ENCODE measurements at regions not wholly inside any gene's neighbourhood (a gene's known extent, or its start where the extent isn't known, plus 50 kb on each side); places are given as distances from the start of the nearest gene placed in this dataset.
"Not testable (repeated sequence)": the region's sequence is repeated elsewhere in the genome, so short reads cannot be mapped to it uniquely, and the experiment has no call there.

GRCh38 chr2:87662316-87663290 lies 85.3 kb upstream of the PLGLB2 start:
- H3K27ac ChIP-seq (ENCODE audit: low read depth, low read length); H3K4me3 ChIP-seq (ENCODE audit: low read depth, low read length); H3K79me2 ChIP-seq (ENCODE audit: control insufficient read depth, insufficient read depth, low read length, unreplicated experiment): not testable (repeated sequence)

GRCh38 chr2:87663347-87663746 lies 84.5 kb upstream of the PLGLB2 start:
- H3K27ac ChIP-seq (ENCODE audit: low read depth, low read length); H2AFZ ChIP-seq (ENCODE audit: low read length, unreplicated experiment); H3K36me3 ChIP-seq (ENCODE audit: insufficient read depth, low read length); H3K4me3 ChIP-seq (ENCODE audit: low read depth, low read length); H3K79me2 ChIP-seq (ENCODE audit: control insufficient read depth, insufficient read depth, low read length, unreplicated experiment); H3K4me1 ChIP-seq (ENCODE audit: control insufficient read depth, insufficient read depth, low read length, unreplicated experiment); H3K27me3 ChIP-seq (ENCODE audit: insufficient read depth, low read length): not testable (repeated sequence)

More at GRCh38 chr2:87662316-87663290, 85.3 kb upstream of the PLGLB2 start:
- H2AFZ ChIP-seq (ENCODE audit: low read length, unreplicated experiment); H3K36me3 ChIP-seq (ENCODE audit: insufficient read depth, low read length); H3K27me3 ChIP-seq (ENCODE audit: insufficient read depth, low read length); H3K4me1 ChIP-seq (ENCODE audit: control insufficient read depth, insufficient read depth, low read length, unreplicated experiment): not testable (repeated sequence)

- H2AFZ ChIP-seq (ENCODE audit: low read length, unreplicated experiment); H3K79me2 ChIP-seq (ENCODE audit: control insufficient read depth, insufficient read depth, low read length, unreplicated experiment); H3K27me3 ChIP-seq (ENCODE audit: insufficient read depth, low read length); H3K4me1 ChIP-seq (ENCODE audit: control insufficient read depth, insufficient read depth, low read length, unreplicated experiment); H3K27ac ChIP-seq (ENCODE audit: low read depth, low read length); H3K36me3 ChIP-seq (ENCODE audit: insufficient read depth, low read length); H3K4me3 ChIP-seq (ENCODE audit: low read depth, low read length): not testable (repeated sequence)
Observed at GRCh38 chr2:87667027-87667426, 80.9 kb upstream of the PLGLB2 start.

- H3K27me3 ChIP-seq (ENCODE audit: insufficient read depth, low read length); H3K79me2 ChIP-seq (ENCODE audit: control insufficient read depth, insufficient read depth, low read length, unreplicated experiment); H3K4me3 ChIP-seq (ENCODE audit: low read depth, low read length); H3K27ac ChIP-seq (ENCODE audit: low read depth, low read length); H3K4me1 ChIP-seq (ENCODE audit: control insufficient read depth, insufficient read depth, low read length, unreplicated experiment); H3K36me3 ChIP-seq (ENCODE audit: insufficient read depth, low read length); H2AFZ ChIP-seq (ENCODE audit: low read length, unreplicated experiment): not testable (repeated sequence)
Observed at GRCh38 chr2:87668361-87668760, 79.5 kb upstream of the PLGLB2 start.

- H2AFZ ChIP-seq (ENCODE audit: low read length, unreplicated experiment); H3K4me3 ChIP-seq (ENCODE audit: low read depth, low read length); H3K79me2 ChIP-seq (ENCODE audit: control insufficient read depth, insufficient read depth, low read length, unreplicated experiment); H3K36me3 ChIP-seq (ENCODE audit: insufficient read depth, low read length); H3K27me3 ChIP-seq (ENCODE audit: insufficient read depth, low read length); H3K27ac ChIP-seq (ENCODE audit: low read depth, low read length); H3K4me1 ChIP-seq (ENCODE audit: control insufficient read depth, insufficient read depth, low read length, unreplicated experiment): not testable (repeated sequence)
Observed at GRCh38 chr2:87669633-87670231, 78.2 kb upstream of the PLGLB2 start.

GRCh38 chr2:87672404-87672803 lies 75.5 kb upstream of the PLGLB2 start:
- not testable (repeated sequence) for H3K27ac ChIP-seq (ENCODE audit: low read depth, low read length); H2AFZ ChIP-seq (ENCODE audit: low read length, unreplicated experiment); H3K36me3 ChIP-seq (ENCODE audit: insufficient read depth, low read length); H3K4me1 ChIP-seq (ENCODE audit: control insufficient read depth, insufficient read depth, low read length, unreplicated experiment); H3K79me2 ChIP-seq (ENCODE audit: control insufficient read depth, insufficient read depth, low read length, unreplicated experiment); H3K4me3 ChIP-seq (ENCODE audit: low read depth, low read length); H3K27me3 ChIP-seq (ENCODE audit: insufficient read depth, low read length)

DNA sequence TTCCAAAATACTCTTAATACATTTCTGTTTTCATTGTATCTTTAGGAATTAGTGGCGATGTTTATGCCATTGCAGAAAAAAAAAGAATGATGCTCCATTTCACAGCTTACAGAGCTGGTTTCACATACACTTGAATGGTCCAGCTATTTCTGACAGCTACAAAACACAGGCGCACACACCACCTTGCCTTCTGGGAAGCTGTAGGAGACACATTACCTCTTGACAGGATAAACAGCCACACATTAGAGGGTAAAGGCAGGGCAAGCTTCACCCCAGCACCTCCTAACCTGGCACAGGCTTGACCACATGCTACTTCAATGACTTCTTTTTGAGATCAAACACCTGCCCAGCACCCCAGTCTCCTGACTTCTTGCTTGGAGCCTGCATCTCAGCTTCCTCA lies 73.2 kb upstream of the PLGLB2 start:
- not testable (repeated sequence) for H3K36me3 ChIP-seq (ENCODE audit: insufficient read depth, low read length); H2AFZ ChIP-seq (ENCODE audit: low read length, unreplicated experiment); H3K27ac ChIP-seq (ENCODE audit: low read depth, low read length); H3K4me3 ChIP-seq (ENCODE audit: low read depth, low read length); H3K27me3 ChIP-seq (ENCODE audit: insufficient read depth, low read length); H3K79me2 ChIP-seq (ENCODE audit: control insufficient read depth, insufficient read depth, low read length, unreplicated experiment); H3K4me1 ChIP-seq (ENCODE audit: control insufficient read depth, insufficient read depth, low read length, unreplicated experiment)

GRCh38 chr2:87675487-87675886 lies 72.4 kb upstream of the PLGLB2 start:
- H3K4me1 ChIP-seq (ENCODE audit: control insufficient read depth, insufficient read depth, low read length, unreplicated experiment); H3K27ac ChIP-seq (ENCODE audit: low read depth, low read length); H3K79me2 ChIP-seq (ENCODE audit: control insufficient read depth, insufficient read depth, low read length, unreplicated experiment); H3K36me3 ChIP-seq (ENCODE audit: insufficient read depth, low read length); H2AFZ ChIP-seq (ENCODE audit: low read length, unreplicated experiment); H3K4me3 ChIP-seq (ENCODE audit: low read depth, low read length); H3K27me3 ChIP-seq (ENCODE audit: insufficient read depth, low read length): not testable (repeated sequence)

GRCh38 chr2:87677421-87677923 lies 70.4 kb upstream of the PLGLB2 start:
- not testable (repeated sequence) for H2AFZ ChIP-seq (ENCODE audit: low read length, unreplicated experiment); H3K27ac ChIP-seq (ENCODE audit: low read depth, low read length); H3K4me1 ChIP-seq (ENCODE audit: control insufficient read depth, insufficient read depth, low read length, unreplicated experiment); H3K36me3 ChIP-seq (ENCODE audit: insufficient read depth, low read length); H3K79me2 ChIP-seq (ENCODE audit: control insufficient read depth, insufficient read depth, low read length, unreplicated experiment); H3K4me3 ChIP-seq (ENCODE audit: low read depth, low read length); H3K27me3 ChIP-seq (ENCODE audit: insufficient read depth, low read length)

GRCh38 chr2:87678742-87679173 lies 69.1 kb upstream of the PLGLB2 start:
- H3K79me2 ChIP-seq (ENCODE audit: control insufficient read depth, insufficient read depth, low read length, unreplicated experiment); H3K4me3 ChIP-seq (ENCODE audit: low read depth, low read length); H2AFZ ChIP-seq (ENCODE audit: low read length, unreplicated experiment); H3K27ac ChIP-seq (ENCODE audit: low read depth, low read length); H3K36me3 ChIP-seq (ENCODE audit: insufficient read depth, low read length); H3K27me3 ChIP-seq (ENCODE audit: insufficient read depth, low read length); H3K4me1 ChIP-seq (ENCODE audit: control insufficient read depth, insufficient read depth, low read length, unreplicated experiment): not testable (repeated sequence)

- H3K79me2 ChIP-seq (ENCODE audit: control insufficient read depth, insufficient read depth, low read length, unreplicated experiment); H2AFZ ChIP-seq (ENCODE audit: low read length, unreplicated experiment); H3K27ac ChIP-seq (ENCODE audit: low read depth, low read length); H3K4me3 ChIP-seq (ENCODE audit: low read depth, low read length); H3K4me1 ChIP-seq (ENCODE audit: control insufficient read depth, insufficient read depth, low read length, unreplicated experiment); H3K36me3 ChIP-seq (ENCODE audit: insufficient read depth, low read length); H3K27me3 ChIP-seq (ENCODE audit: insufficient read depth, low read length): not testable (repeated sequence)
Observed at GRCh38 chr2:87679950-87680349, 67.9 kb upstream of the PLGLB2 start.

Data from ACC112 (cell line).